ENCODE measurements at regions not wholly inside any gene's neighbourhood (a gene's known extent, or its start where the extent isn't known, plus 50 kb on each side); places are given as distances from the start of the nearest gene placed in this dataset.

DNA sequence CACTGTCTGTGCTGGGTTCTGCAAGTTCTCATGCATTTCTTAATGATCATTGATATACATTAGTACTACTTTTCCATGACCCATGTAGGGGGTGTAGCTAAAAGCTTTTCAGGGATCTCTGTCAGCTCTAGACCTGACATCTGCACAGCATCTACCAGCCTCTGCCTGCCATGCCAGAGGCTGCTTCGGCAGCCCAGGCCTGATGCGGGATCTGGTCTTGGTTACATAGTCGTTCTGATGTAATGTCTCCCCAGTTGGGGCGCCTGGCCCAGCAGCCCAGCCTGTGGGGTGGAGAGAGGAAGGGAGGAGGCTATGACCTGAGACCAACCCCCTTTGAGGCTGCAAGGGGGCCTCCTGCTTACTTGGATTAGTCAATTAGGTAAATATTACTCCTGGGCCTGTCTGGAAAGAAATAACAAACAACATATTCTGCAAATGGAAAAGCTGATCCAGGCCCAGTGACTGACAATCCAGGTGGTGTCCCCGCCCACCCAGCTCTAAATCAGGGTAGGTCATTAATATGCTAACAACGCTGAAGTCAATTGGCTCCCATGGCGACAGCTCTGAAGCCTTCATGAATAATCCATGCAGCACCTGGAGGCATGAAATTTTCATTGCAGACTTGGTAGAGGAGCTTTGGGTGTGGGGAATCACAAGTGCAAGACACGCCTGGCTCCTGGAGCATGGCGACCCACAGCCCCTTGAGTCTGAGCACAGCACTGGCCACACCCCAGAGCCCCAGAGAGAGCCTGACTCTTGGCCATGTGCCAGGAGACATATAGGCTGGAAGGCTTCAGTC, 575.3 kb downstream of the CMPK2 start:
- DNase-seq (ENCODE audit: low read depth) = no peak

- no peak for DNase-seq (ENCODE audit: low read depth)
Observed at GRCh38 chr2:6294791-6295190, 570.9 kb downstream of the CMPK2 start.

DNA sequence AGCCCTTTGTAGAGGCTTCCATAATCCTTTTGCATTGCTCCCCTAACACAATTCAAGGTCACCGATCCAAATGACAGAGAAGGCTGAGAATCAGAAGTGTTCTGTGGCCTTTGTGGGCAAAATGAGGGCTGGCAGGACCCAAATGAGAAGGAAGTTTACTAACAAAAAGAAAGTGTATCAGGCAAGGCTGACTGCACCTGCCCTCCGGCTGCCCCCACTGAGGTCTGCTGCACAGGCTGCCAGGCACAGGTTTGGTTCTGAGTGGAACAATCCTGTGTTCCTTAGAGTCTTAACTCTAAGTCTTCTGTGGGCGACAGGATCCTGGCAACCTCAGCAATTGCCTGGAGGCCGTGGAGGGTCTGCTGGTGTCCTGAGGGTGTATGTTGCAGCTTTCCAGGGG, 568.5 kb downstream of the CMPK2 start:
- DNase-seq (ENCODE audit: low read depth) = no peak

DNA sequence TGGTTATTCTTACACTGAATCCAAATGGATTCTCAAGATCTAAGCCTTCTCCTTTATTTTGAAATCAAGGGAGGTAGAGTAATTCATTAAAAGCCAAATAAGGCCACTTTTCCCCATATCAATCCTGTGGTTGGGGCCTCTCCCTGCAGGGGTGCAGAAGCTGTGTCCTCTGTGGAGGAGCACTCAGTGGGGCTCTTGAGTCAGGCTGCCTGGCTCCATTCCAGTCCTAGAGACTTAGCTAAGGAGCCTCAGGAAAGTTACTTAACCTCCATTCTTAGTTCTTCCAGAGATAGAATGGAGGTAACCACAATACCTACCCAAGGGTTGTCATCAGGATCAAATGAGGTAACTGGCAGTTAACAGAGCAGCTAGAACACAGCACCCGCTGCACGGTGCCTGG, 564.3 kb downstream of the CMPK2 start:
- no peak for DNase-seq (ENCODE audit: low read depth)

- no peak for DNase-seq (ENCODE audit: low read depth)
Observed at GRCh38 chr2:6308986-6309385, 556.7 kb downstream of the CMPK2 start.

DNA sequence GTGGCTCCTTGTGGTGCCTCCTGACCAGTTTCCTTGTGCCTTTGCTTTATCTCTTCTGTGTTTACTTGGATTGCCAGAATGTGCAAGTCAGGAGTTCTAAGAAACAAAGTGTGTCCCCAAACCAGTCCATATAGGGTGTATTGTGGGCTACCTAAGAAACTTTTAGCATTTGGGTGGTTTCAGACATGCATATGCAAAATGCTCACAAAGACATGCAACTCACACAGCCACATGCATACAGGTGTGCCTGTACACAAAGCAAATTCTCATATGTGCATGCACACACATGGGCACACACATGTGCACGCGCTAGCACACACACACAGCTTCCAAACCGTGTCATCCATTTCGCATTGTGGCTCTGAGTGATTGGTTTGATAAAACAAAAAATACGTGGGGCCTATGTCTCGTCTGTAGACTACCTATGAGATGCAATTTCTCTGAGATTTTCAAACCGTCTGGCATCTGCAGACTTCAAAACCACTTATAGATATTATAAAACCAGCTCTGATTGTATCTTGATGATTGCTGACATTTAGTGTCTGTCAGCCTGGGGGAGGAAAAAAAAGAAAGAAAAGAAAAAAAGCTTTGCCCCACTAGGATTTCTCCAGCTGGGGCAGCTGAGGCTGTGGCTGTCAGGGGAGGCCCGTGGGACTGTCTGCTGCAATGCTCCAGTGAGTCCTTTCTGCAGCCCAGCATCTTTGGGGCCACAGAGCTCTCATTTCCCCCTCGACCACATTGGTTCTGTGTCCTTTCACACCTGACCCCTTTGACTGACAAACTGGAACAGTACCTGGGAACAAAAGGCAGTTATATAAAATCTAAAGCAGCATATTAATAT, 556.1 kb downstream of the CMPK2 start:
- no peak for DNase-seq (ENCODE audit: low read depth)

- DNase-seq (ENCODE audit: low read depth) = no peak
Observed at GRCh38 chr2:6310256-6311215, 555.2 kb downstream of the CMPK2 start.

DNA sequence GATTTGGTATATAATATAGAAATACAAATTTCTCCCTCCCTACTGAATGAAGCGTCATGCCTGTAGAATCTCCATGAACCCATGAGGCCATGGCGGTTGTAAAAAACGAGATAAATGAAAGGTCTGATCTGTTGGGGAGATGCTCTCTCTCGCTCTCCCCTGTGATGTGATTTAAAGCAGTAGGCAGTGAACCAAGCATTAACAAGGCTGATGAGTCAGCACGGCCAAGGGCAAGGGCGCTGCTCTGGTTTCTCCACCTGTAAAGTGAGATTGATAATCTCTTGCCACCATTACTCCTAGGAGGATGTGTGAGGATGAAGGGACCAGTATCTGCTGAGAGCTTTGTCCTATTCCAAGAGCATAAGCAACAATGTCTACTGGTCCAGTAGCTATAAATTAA, 553.3 kb downstream of the CMPK2 start:
- DNase-seq (ENCODE audit: low read depth) = no peak

DNA sequence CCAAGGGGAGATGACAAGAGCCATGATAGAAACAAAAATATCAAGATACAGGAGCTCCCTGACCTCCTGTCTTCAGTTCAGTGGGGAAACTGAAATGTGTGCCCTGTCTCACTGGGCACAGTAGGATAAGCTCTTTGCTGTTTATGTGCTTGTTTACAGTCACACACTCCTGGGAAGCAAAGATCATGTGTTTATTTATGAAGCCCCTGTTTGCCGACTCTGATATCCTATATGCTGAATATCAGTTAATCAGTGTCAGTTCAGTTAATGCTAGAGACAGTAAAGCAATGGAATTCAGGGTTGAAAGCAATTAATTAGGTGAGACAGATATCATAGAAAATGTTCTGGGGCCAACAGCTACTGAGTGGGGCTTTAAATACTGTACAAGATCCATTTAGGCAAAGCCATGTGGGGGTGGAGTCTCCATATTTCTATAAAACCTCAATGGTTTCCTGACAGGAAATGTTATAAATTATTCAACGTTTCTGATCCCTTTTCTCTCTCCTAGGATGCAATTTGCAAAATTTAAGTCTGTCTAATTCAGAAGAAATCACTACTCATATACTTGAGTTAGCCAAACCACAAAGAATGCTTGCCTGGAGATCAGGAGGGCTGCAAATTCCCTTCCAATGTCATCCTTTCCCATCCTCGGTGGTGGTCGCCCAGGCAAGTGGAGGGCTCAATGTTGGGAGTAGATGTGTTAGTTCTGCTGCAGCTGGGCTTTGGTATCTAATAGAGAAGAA, 551.3 kb downstream of the CMPK2 start:
- no peak for DNase-seq (ENCODE audit: low read depth)

GRCh38 chr2:6325616-6326015, 540.1 kb downstream of the CMPK2 start:
- no peak for DNase-seq (ENCODE audit: low read depth)

DNA sequence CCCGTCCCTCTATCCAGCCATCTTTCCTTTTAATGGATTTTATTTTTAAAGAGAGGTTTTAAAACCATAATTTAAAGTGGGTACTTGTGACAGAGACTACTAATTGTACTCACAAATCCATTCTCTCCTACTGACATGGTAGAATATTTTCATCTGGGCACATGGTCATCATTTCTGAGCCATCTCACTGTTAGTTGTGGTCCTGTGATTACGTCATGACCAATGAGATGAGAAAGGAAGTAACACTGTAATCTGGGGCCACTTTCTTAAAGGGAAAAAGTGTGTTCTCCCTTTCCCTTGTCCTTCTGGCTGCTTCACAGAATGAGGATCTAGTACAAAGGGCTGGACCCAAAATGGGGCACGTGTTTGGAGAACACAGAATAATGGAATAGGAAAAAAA, 538.7 kb downstream of the CMPK2 start:
- DNase-seq (ENCODE audit: low read depth) = no peak

DNA sequence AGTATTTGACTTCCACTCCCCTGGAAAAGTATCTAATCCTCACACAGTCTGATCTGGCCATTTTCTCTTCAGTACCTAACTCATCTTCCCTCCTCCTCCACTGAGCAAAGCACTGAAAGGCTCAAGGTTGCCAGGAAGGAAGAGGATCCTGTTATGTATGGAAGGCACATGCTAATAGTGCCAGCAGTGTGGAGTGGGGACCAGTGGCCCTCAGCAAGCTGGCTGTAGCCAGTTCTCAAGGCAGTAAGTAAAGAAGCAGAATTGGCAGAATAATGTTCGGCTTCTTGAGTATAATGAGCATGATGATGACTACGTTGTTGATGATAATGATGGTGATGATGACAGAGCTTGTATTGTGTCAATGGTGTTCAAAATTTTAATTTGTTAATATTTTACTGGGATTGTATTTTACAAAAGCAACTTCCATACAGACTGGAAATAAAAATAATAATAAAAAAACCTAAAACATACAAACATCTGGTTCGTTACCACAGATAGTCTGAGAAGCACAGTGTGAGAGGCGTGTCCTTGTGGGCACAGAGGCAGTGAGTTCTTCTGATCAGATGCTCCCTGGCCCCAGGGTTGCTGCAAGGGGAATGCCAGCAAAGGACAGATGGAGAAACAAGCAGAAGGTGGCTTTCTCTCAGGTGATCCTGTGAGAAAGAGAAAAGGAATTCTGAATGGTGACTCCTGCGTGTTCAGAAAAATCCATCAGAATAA, 528.8 kb downstream of the CMPK2 start:
- DNase-seq (ENCODE audit: low read depth) = no peak

DNA sequence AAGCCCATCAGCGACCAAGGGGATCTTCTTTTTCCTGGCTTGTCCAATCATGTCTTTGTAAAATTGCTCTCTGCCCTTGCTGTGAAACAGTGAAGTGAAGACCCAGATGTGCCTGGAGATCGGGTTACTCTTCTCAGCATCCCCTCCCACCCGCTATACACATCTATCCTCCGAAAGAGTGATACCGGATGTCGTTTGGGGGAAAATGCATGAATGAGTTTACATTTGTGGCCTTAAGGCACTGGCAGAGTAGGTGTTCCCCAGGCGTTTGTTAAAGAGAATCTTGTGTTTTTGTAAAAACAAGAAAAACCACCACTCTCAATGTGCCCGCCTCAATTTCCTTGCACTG, 528.3 kb downstream of the CMPK2 start:
- no peak for DNase-seq (ENCODE audit: low read depth)

- no peak for DNase-seq (ENCODE audit: low read depth)
Observed at GRCh38 chr2:6341588-6342129, 524.0 kb downstream of the CMPK2 start.

DNA sequence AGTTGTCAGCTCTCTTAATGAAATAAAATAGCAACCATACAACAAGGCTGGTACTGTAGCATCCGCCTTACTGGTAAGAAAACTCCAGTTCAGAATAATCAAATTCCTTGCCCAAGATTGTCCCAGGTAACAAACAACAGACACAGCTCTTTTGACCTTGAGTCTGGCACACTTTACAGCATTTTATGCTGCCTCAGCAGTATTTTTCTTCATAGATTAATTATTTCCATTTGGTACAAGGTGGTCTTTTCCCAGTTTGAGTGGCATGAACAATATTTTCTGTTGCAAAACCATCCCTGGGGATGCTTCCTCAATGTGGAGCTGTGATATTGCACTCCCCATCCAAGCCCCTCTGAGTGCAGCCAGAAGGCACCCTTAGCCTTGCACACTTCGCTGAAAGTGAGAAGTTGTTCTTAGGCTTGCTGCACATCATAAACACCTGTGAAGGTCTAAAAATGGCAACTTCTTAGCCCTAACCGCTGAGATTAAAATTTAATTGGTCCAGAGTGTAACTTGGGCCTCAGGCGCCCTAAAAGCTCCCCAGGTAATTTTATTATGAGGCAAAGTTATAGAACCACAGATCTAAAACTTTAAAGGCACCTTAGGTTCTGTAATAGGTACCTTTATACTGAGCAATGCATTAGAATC, 523.3 kb downstream of the CMPK2 start:
- DNase-seq (ENCODE audit: low read depth) = no peak

- DNase-seq (ENCODE audit: low read depth) = no peak
Observed at GRCh38 chr2:6343076-6343475, 522.6 kb downstream of the CMPK2 start.

DNA sequence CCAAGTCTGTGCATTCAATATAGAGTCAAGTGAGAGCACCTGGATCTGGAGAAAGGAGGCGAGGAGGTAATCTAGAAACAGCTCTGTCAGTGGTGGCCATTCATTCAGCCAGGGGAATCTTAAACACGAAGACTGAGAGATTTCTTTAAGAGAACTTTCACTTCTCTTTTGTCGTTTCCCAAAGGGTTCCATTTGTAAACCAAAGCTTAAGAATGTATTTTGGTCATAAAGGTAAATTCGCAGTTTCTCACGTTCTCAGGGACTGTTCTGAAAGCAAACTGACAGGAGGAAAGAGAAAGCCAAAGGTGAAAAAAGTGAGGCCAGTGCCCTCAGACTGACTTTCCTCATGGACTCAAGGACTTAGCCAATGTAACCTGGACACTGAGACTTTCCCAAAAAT, 513.5 kb downstream of the CMPK2 start:
- no peak for DNase-seq (ENCODE audit: low read depth)

DNA sequence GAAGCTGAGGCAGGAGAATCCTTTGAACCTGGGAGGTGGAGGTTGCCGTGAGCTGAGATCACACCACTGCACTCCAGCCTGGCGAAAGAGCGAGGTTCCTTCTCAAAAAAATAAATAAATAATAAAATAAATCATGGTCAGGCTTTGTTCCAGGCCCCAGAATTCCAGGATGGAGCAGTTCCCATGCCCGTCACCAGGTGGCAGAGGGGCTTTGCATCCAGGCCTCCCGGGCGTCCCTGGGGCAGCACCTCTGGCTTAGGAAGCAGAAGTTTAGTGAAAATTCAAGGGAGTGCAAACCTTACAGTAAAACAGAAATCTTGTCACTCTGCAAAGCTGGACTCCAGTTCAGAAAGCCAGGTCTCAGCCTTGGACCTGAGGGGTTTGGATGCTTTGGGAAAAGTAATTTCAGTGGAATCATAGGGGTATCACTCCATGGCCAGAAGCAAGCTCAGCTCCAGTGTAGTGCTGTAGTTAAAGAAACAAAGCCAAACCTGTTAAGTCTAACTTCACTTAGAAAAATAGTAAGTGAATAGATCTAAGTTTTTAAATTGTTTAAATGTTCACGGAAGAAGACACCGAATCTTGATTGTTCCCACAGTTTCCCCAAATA, 512.7 kb downstream of the CMPK2 start:
- peak; percentile 4 for DNase-seq (ENCODE audit: low read depth)

DNA sequence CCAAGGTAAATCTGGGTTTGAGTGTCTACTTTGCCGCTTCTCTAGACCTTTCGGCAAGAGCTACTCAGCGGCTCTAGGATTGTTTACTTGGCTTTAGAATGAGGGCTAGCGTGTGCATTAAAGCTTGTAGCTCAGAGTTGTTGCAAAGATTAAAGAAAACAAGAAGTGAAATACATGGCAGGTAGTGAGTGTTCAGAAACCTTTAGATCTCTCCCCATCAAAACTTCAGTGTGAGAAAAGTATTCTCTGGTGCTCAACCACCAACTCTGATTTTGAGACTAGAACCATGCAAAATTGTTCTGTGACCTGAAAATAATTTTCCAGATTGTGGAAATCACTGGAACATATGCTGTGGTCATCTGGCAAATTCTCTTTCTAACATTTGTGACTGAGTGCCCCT, 512.0 kb downstream of the CMPK2 start:
- DNase-seq (ENCODE audit: low read depth) = no peak

- no peak for DNase-seq (ENCODE audit: low read depth)
Observed at GRCh38 chr2:6354546-6354945, 511.2 kb downstream of the CMPK2 start.
